GM18867 (cell line): ENCODE measurements at regions not wholly inside any gene's neighbourhood (a gene's known extent, or its start where the extent isn't known, plus 50 kb on each side); places are given as distances from the start of the nearest gene placed in this dataset.

ENCODE experiments used
- ATAC-seq: cut with Tn5 transposase; IDR thresholded peaks from one replicate; pipeline ENCODE4 v1.9.1; 2021; ENCODE audit warnings: mild to moderate bottlenecking, moderate library complexity; ENCODE audit not compliant: unreplicated experiment

- ATAC-seq: no peak
Measured at GRCh38 chr1:58154256-58154655, 392.3 kb downstream of the OMA1 start.

- ATAC-seq: no peak
Measured at GRCh38 chr1:58152697-58153096, 393.8 kb downstream of the OMA1 start.

DNA sequence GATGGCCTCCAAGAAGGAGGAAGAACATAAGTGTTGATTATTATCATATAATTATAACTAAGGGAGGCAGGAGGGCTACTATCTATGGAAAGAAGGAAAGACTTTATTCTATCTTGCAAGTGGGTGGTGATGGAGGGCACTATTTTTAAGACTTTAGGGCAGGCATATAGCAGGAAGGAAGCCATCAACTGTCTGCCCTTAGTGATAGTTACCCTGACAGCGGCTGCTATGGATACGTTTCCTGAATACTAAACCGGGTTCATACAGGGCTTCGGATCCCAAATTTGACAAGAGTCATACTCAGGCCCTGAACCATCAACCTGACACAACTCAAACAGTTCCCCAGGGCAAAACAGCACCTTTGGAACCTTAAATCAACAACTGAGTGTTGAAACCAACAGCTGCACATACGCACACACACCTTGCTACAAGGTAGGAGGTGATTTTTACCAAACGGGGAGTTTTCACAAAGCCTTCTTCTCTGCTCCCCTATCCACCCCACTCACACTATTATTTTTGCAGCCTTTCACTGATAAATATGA is 397.2 kb downstream of the OMA1 start:
- no peak for ATAC-seq

DNA sequence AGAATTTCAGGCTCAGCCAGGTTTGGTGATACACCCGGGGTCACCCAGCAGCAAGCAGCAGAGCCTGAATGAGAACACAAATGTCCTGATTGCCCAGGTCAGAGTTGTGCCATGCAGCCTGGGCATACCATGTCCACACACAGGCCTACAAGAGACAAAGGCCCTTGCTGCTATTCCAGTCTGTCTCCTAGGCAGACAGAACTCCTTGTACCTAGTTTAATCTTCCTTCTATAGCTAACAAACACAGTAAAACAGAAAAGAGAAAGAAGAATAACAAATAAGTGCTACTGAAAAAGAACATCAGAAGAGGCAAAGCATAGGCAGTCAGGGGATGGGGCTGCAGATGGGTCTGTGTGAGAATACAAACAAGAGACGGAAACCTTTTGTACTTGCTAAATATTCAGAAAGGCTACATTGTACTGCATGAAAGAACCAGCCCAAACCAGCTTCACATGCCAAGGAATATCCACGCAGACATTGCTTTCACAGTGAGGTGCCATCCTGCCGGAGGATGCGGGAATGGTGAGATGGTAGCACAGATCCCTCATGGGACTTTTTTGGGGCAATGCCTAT is 401.7 kb downstream of the OMA1 start:
- ATAC-seq: no peak

DNA sequence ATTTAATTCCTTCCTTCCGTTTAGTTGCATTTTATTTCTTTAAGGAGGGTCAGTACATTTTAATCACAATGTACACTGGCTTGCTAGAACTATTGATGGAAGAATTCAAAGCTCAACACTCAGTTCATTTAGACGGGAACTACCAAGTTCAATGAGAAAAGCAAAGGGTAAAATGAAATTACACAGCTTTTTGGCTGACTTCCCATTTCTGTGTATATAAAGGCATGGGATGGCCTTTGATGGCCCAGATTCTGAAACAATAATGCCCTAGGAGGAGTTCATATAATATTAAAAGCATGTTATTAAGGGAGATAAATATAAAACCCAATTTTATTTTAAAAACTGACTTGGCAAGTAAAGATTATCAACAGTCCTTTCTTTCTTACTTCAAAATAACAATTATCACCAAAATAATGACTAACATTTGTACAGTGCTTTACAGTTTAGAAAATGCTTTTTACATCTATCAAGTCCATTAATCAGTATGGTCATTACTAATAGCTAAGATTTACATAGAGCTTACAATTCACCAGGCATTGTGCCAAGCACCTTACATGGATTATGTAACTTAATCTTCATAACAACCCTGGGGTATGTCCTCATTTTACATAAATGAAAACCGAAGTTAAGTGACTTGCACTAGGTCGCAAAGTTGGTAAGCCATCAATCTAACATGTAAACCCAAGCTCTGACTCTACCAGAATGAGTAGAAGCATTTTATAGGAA is 402.4 kb downstream of the OMA1 start:
- no peak for ATAC-seq

GRCh38 chr1:58136387-58136786 is 410.1 kb downstream of the OMA1 start:
- no peak for ATAC-seq

GRCh38 chr1:58135821-58136321 is 410.7 kb downstream of the OMA1 start:
- ATAC-seq: no peak

GRCh38 chr1:58133562-58133961 is 413.0 kb downstream of the OMA1 start:
- no peak for ATAC-seq

DNA sequence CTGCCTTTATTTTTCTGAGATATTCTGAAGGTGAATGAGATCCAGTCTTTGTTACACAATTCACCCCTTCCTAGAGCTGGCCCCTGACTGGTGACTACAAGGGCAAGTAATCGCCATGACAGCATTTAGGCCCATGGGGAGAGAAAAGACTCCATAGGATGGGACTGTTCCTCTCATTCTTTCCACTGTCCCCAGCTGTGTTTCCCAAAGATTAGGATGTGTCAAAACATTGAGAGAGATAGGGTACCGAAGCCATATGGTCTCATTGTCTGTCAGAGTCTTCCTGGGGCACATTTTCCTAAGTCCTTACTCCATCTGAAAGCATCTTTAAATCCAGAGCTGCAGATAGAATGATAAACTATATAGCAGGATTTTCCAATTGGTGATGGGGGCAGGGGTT is 423.5 kb downstream of the OMA1 start:
- ATAC-seq: no peak

DNA sequence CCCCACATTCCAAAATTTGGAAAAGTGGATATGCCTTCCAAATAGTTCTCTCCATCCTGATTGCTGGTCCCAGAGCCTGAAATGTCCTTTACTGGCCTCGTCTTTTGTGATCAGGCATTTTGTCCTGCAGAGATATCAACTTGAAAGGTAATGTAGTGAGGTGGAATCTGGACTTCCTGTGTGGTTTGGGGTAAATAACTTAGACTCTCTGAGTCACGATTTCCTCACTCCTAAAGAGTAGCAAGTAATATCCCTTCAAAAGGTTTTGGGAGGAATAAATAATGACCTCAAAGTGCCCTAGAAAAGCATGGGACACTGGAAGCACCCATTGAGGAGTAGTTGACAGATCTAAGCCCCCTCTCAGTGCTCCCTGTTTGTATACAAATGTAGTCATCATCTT is 426.6 kb downstream of the OMA1 start:
- no peak for ATAC-seq

DNA sequence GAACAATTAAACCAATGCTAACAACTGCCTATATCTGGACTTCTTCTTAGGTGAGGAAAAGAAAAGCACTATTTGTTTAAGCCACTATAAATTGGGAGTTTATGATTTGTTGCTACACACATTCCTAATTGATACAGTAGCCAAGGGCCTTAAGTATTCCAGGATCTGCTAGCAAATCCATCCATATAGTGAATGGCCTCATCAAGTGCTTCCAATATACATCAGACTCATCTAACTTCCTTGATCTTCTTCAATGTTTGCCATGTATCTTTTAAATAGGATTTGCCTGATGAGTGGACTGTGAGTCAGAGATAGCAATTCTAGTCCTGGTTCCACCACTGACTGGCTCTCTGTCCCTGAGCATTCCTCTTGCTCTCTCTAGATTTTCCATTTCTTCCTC is 430.2 kb downstream of the OMA1 start:
- ATAC-seq: no peak

- no peak for ATAC-seq
Measured at GRCh38 chr1:58109646-58110200, 436.8 kb downstream of the OMA1 start.

DNA sequence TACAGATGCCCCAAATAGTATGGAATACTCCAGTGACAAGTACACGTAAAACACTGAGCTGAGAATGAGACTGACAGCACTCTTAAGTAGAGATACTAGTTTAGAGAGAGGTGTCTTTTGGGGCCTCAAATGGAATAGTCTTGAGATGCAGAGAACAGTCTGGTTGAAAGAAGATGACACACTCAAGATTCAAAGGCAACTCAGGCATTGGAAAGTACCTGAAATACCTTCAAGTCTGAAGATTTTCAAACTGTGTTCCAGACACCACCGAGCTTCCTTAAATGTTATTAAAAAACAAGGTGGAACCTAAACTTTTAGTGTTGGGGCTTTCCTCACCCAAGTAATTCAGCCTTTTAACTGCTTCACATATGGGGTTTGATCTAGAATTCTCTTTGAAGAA is 437.7 kb downstream of the OMA1 start:
- ATAC-seq: no peak

GRCh38 chr1:58107943-58108342 is 438.6 kb downstream of the OMA1 start:
- ATAC-seq: no peak

DNA sequence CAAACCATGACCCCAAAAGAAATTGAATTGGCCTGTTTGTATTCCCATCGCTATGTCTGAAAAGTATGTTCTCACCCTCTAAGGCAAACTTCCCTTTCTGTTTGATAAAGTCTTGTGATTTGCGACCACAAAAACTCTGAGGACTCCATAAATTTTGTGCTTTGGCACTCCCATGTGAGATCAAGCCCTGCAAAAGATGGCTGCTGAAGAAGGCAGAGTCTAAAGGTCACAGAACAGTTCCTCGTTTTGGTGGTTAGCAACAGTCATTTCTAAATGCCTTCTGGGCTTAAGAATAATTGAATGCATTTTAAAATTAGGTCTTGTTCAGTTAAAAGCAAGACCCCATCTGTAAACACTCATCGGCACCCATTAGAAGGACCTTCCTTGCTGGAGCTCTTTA is 441.6 kb downstream of the OMA1 start:
- ATAC-seq: peak; percentile 78

- ATAC-seq: no peak
Measured at GRCh38 chr1:58096714-58097113, 449.8 kb downstream of the OMA1 start.

GRCh38 chr1:58095183-58095582 is 451.3 kb downstream of the OMA1 start:
- ATAC-seq: no peak

- ATAC-seq: no peak
Measured at GRCh38 chr1:58094221-58094620, 452.3 kb downstream of the OMA1 start.

GRCh38 chr1:58090640-58091039 is 455.9 kb downstream of the OMA1 start:
- ATAC-seq: no peak

- ATAC-seq: no peak
Measured at GRCh38 chr1:58089898-58090534, 456.5 kb downstream of the OMA1 start.

DNA sequence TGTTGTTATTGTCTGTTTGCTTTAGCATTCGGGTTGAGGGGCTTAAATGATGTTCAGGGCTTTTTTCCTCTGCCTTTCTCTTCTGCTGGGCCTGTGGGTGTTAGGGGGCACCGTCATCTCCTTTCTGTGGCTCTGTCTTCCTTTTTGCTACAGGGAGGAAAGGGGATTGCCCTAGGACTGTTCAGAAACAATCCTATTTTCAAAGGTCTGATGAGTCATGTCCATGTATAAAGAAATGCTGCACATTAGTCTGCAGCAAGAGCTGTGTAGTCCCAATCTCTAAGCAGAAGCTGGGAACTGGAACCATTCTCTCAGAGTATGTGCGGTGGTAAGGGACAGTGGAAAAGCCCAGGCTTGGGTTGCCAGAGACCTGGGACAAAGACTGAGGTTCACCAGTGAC is 462.3 kb downstream of the OMA1 start:
- no peak for ATAC-seq

GRCh38 chr1:58082596-58082995 is 463.9 kb downstream of the OMA1 start:
- no peak for ATAC-seq
